Fibroblast of pulmonary artery (primary cell): ENCODE measurements at regions not wholly inside any gene's neighbourhood (a gene's known extent, or its start where the extent isn't known, plus 50 kb on each side); places are given as distances from the start of the nearest gene placed in this dataset.

Experiments used
- DNase-seq: peaks from one replicate; pipeline ENCODE4 v3.0.0-alpha.2; 2010; ENCODE audit warnings: low read depth
- H3K4me3 ChIP-seq: replicated peaks from 2 replicates; pipeline ENCODE4 v1.5.1; 2011; ENCODE audit warnings: low read depth, mild to moderate bottlenecking, control low read depth, low read length, moderate library complexity
- CTCF ChIP-seq: IDR thresholded peaks from 2 replicates; pipeline ENCODE4 v1.5.1; 2011; ENCODE audit warnings: mild to moderate bottlenecking, control low read depth, low read length, inconsistent platforms; ENCODE audit errors: missing control alignments

- no peak for DNase-seq
- no peak overlapping the region for H3K4me3 ChIP-seq
- no peak for TF ChIP-seq CTCF
These were observed 216.8 kb downstream of the NUP35 start for GRCh38 chr2:183341057-183341456.

- DNase-seq, result no peak
- no peak overlapping the region for H3K4me3 ChIP-seq
- no peak for TF ChIP-seq CTCF
These were observed 223.7 kb downstream of the NUP35 start for GRCh38 chr2:183347969-183348368.

GRCh38 chr2:183348492-183348891, 224.2 kb downstream of the NUP35 start:
- TF ChIP-seq CTCF, result no peak
- no peak for DNase-seq
- no peak overlapping the region for H3K4me3 ChIP-seq

GRCh38 chr2:183349091-183349490, 224.8 kb downstream of the NUP35 start:
- TF ChIP-seq CTCF, result no peak
- H3K4me3 ChIP-seq, result no peak overlapping the region
- no peak for DNase-seq

GRCh38 chr2:183359867-183360266, 235.6 kb downstream of the NUP35 start:
- DNase-seq, result peak; percentile 40
- H3K4me3 ChIP-seq, result no peak overlapping the region
- TF ChIP-seq CTCF, result peak; percentile 26

GRCh38 chr2:183371545-183371944, 247.3 kb downstream of the NUP35 start:
- TF ChIP-seq CTCF, result no peak
- DNase-seq, result peak; percentile 22
- no peak overlapping the region for H3K4me3 ChIP-seq

- no peak for DNase-seq
- TF ChIP-seq CTCF, result no peak
These were observed 251.6 kb downstream of the NUP35 start for GRCh38 chr2:183375821-183376220.

More at GRCh38 chr2:183375821-183376220, 251.6 kb downstream of the NUP35 start:
- H3K4me3 ChIP-seq, result no peak overlapping the region
